Heart right ventricle (tissue), 16 donors: ENCODE measurements at regions not wholly inside any gene's neighbourhood (a gene's known extent, or its start where the extent isn't known, plus 50 kb on each side); places are given as distances from the start of the nearest gene placed in this dataset.

Experiments
- ATAC-seq, 8 donors: fragments of 200-7000 bp; cut with Tn5 transposase; one replicate each; pipeline ENCODE4 v1.9.1; 2020; ENCODE audit warnings: mild to moderate bottlenecking in 8 of 8, moderate library complexity in 8 of 8, moderate number of reproducible peaks in 1 of 8
- DNase-seq, 2 donors: peaks; one replicate each; pipeline ENCODE4 v3.0.0-alpha.2; 2020
- H3K27ac ChIP-seq, 10 donors: fragments of 200-600 bp; sonication (generic) in 2 of 10; one replicate each; pipeline versions ENCODE4 v1.5.0 to v1.8.0; 2020 to 2022; ENCODE audit warnings: mild to moderate bottlenecking in 3 of 10
- H3K27me3 ChIP-seq, 7 donors: fragments of 200-600 bp; one replicate each; pipeline ENCODE4 v1.8.0; 2021 to 2022; ENCODE audit warnings: mild to moderate bottlenecking in 2 of 7
- H3K36me3 ChIP-seq, 9 donors: fragments of 200-600 bp; sonication (generic) in 1 of 9; one replicate each; pipeline versions ENCODE4 v1.5.0 to v1.8.0; 2020 to 2022; ENCODE audit warnings: mild to moderate bottlenecking in 2 of 9
- H3K4me1 ChIP-seq, 9 donors: fragments of 200-600 bp; sonication (generic) in 1 of 9; one replicate each; pipeline versions ENCODE4 v1.5.0 to v1.8.0; 2020 to 2022; ENCODE audit warnings: mild to moderate bottlenecking in 4 of 9
- H3K4me3 ChIP-seq, 10 donors: fragments of 200-600 bp; sonication (generic) in 2 of 10; one replicate each; pipeline versions ENCODE4 v1.5.0 to v1.8.0; 2020 to 2022; ENCODE audit warnings: mild to moderate bottlenecking in 7 of 10, moderate library complexity in 2 of 10
- H3K9me3 ChIP-seq, 11 donors: fragments of 200-600 bp in 10 of 11; sonication (generic) in 2 of 11; one replicate each; pipeline versions ENCODE4 v1.5.0 to v1.8.0; 2013 to 2022; ENCODE audit warnings: mild to moderate bottlenecking in 2 of 11, control low read depth in 1 of 11, moderate library complexity in 1 of 11
- CTCF ChIP-seq, 9 donors: fragments of 200-600 bp; sonication (generic) in 2 of 9; IDR thresholded peaks; one replicate each; pipeline versions ENCODE4 v1.5.0 to v1.8.0; 2021 to 2022; ENCODE audit warnings: antibody characterized with exemption in 9 of 9, mild to moderate bottlenecking in 5 of 9, moderate library complexity in 1 of 9
- WGBS, 2 donors: extraction: QIAGEN DNeasy Blood & Tissue Kit; methylation state at CpG; one replicate each; pipeline ENCODE4 v1.1.7; 2013; ENCODE audit warnings: inconsistent platforms in 1 of 2; 5-methylcytosine and 5-hydroxymethylcytosine counted together
- intact Hi-C, 10 donors: fragments of 100-400 bp; cut with DNase I; formaldehyde crosslinking; loops; one replicate each; pipeline versions ENCODE4 v1.11.1 to v1.14.2; 2022
- donor health status: Arrhythmogenic right ventricular cardiomyopathy.
- donor health status: ischemic (EF 13 %, LVEDD 7.1; RV severe dilation, severe dysfunction).
- donor health status: healthy with polysubstance abuse.
- donor health status: DM: no; HTN: yes; CAD: no.
- donor health status: DM: no; HTN: no; CAD: no.
- donor health status: ischemic (EF 25% LVEDD 6.9; RV normal size, moderate dysfunction).
- donor health status: ischemic (EF 25% LVEDD 5.7; RV mildly dilated, moderate dysfunction).
- donor health status: healthy.
- donor health status: DM: yes; HTN: yes; CAD: no.
- donor health status: Ischemic cardiomyopathy.
- donor health status: ischemic (EF 35%, LVEDD 5.7; RV mildly dilated, moderate dysfunction).
- donor health status: nonischemic (EF 11% LVEDD 7.7; RV severe dilation, severe dysfunction).
- donor health status: DM: yes; HTN: yes; CAD: no.
- donor health status: PGD.
- donor health status: ischemic (EF 29% LVEDD 5.4; RV normal size, mild dysfunction).
- donor health status: nonischemic (EF 23%, LVEDD 6.1; RV moderate dilation, normal function).

- Histone ChIP-seq H3K9me3 (peaks cover 0 to 15% (median 0%) of the 10 kb centered on the region in 11 donors), H3K27ac (no peak overlapping the region), H3K4me3 (no peak overlapping the region), H3K4me1 (no peaks in the 10 kb centered on the region), H3K27me3 (peaks cover 0 to 3% (median 0%) of the 10 kb centered on the region in 7 donors), H3K36me3 (no peaks in the 10 kb centered on the region)
- TF ChIP-seq CTCF (IDR thresholded peaks at IDR 0.05): no peak
- intact Hi-C loops: loop anchor here in 1 of 10 donors (10.0 kb wide), 1 partner anchor 47 kb away; no protein-coding TSS in a partner anchor
- ATAC-seq: no peak
- DNase-seq: no peak
- WGBS, 2 donors: 57 to 59% methylated on average over 3 of the region's 3 CpGs
Measured at GRCh38 chr20:55928266-55928665, 77.1 kb downstream of the CBLN4 start.

- Histone ChIP-seq H3K4me3 (no peak overlapping the region), H3K9me3 (peaks cover 0 to 23% (median 4%) of the 10 kb centered on the region in 11 donors), H3K27ac (no peak overlapping the region), H3K36me3 (no peaks in the 10 kb centered on the region), H3K27me3 (no peaks in the 10 kb centered on the region), H3K4me1 (no peaks in the 10 kb centered on the region)
- intact Hi-C loops: loop anchor here in 1 of 10 donors (10.0 kb wide), 1 partner anchor 55 kb away; no protein-coding TSS in a partner anchor
- DNase-seq (no peak), ATAC-seq (no peak)
- TF ChIP-seq CTCF (IDR thresholded peaks at IDR 0.05): no peak
Measured at GRCh38 chr20:55919956-55920355, 85.4 kb downstream of the CBLN4 start.

- ATAC-seq: no peak
- intact Hi-C loops: no loop called here
- Histone ChIP-seq H3K27ac (no peak overlapping the region), H3K4me1 (no peaks in the 10 kb centered on the region), H3K27me3 (no peaks in the 10 kb centered on the region), H3K4me3 (no peak overlapping the region), H3K36me3 (no peaks in the 10 kb centered on the region), H3K9me3 (peaks cover 0 to 22% (median 4%) of the 10 kb centered on the region in 11 donors)
- no peak for TF ChIP-seq CTCF (IDR thresholded peaks at IDR 0.05)
- no peak for DNase-seq
- WGBS, 2 donors: 18 to 21% methylated on average over 1 of the region's 1 CpG
Measured at GRCh38 chr20:55919319-55919718, 86.0 kb downstream of the CBLN4 start.

GRCh38 chr20:55918471-55918870, 86.8 kb downstream of the CBLN4 start:
- no peak for DNase-seq
- ATAC-seq: no peak
- Histone ChIP-seq H3K4me1 (no peaks in the 10 kb centered on the region), H3K36me3 (no peaks in the 10 kb centered on the region), H3K4me3 (no peak overlapping the region), H3K27ac (no peak overlapping the region), H3K27me3 (no peaks in the 10 kb centered on the region), H3K9me3 (peaks cover 0 to 21% (median 4%) of the 10 kb centered on the region in 11 donors)
- no peak for TF ChIP-seq CTCF (IDR thresholded peaks at IDR 0.05)
- WGBS, 2 donors: 74 to 77% methylated on average over 2 of the region's 2 CpGs
- intact Hi-C loops: no loop called here
